DOHH2 (cell line): ENCODE measurements at regions not wholly inside any gene's neighbourhood (a gene's known extent, or its start where the extent isn't known, plus 50 kb on each side); places are given as distances from the start of the nearest gene placed in this dataset.

Source experiments
- H3F3A ChIP-seq: fragments of 200-600 bp; sonication (generic), shearing (Covaris generic); 2 replicates; pipeline ENCODE4 v1.6.0; 2016; ENCODE audit warnings: antibody characterized with exemption, mild to moderate bottlenecking; ENCODE audit not compliant: control insufficient read depth, insufficient read depth
- H3K27ac ChIP-seq: fragments of 200-600 bp; sonication (generic); 2 replicates; pipeline ENCODE4 v1.5.1; 2014; ENCODE audit warnings: low read depth, mild to moderate bottlenecking, low read length, moderate library complexity
- H3K27me3 ChIP-seq: fragments of 200-600 bp; sonication (generic); 2 replicates; pipeline ENCODE4 v1.6.1; 2014; ENCODE audit warnings: mild to moderate bottlenecking, low read length, mixed read lengths; ENCODE audit not compliant: control insufficient read depth
- H3K36me3 ChIP-seq: fragments of 200-600 bp; sonication (generic); 2 replicates; pipeline ENCODE4 v1.6.1; 2014; ENCODE audit warnings: mild to moderate bottlenecking, low read length, moderate library complexity, mixed read lengths; ENCODE audit not compliant: control insufficient read depth
- H3K4me1 ChIP-seq: fragments of 200-600 bp; sonication (generic); 2 replicates; pipeline ENCODE4 v1.6.1; 2014; ENCODE audit warnings: mild to moderate bottlenecking, low read length, mixed read lengths; ENCODE audit not compliant: control insufficient read depth
- H3K4me2 ChIP-seq: fragments of 200-600 bp; sonication (generic); 2 replicates; pipeline ENCODE4 v1.6.0; 2014; ENCODE audit warnings: mild to moderate bottlenecking, low read length, moderate library complexity
- H3K4me3 ChIP-seq: fragments of 200-600 bp; sonication (generic); 2 replicates; pipeline ENCODE4 v1.5.1; 2014; ENCODE audit warnings: mild to moderate bottlenecking, low read length, mixed read lengths
- H3K79me2 ChIP-seq: fragments of 200-600 bp; sonication (generic); 2 replicates; pipeline ENCODE4 v1.6.1; 2014; ENCODE audit warnings: mild to moderate bottlenecking, low read length, mixed read lengths; ENCODE audit not compliant: control insufficient read depth
- H3K9me2 ChIP-seq: fragments of 200-600 bp; sonication (generic); replicated peaks from 2 replicates; pipeline ENCODE4 v1.6.1; 2014; ENCODE audit warnings: mild to moderate bottlenecking, low read length, mixed read lengths; ENCODE audit not compliant: control insufficient read depth
- H3K9me3 ChIP-seq: fragments of 200-600 bp; sonication (generic); 2 replicates; pipeline ENCODE4 v1.6.1; 2014; ENCODE audit warnings: antibody characterized with exemption, low read length, mixed read lengths; ENCODE audit not compliant: control insufficient read depth, insufficient read depth
- H4K20me1 ChIP-seq: fragments of 200-600 bp; sonication (generic); 2 replicates; pipeline ENCODE4 v1.6.0; 2014; ENCODE audit warnings: low read depth, mild to moderate bottlenecking, antibody characterized with exemption, low read length, moderate library complexity; ENCODE audit not compliant: control insufficient read depth, insufficient read depth
- EZH2phosphoT487 ChIP-seq: fragments of 200-600 bp; sonication (generic); IDR thresholded peaks from 2 replicates; pipeline ENCODE4 v1.6.1; 2017; ENCODE audit warnings: borderline replicate concordance, mild to moderate bottlenecking, antibody characterized with exemption, low read length, moderate library complexity, mixed read lengths
- TF ChIP-seq, protein P1 (sequence below): fragments of 200-600 bp; sonication (generic); IDR thresholded peaks from one replicate; pipeline ENCODE4 v1.5.1; 2014; ENCODE audit warnings: antibody characterized with exemption, mild to moderate bottlenecking, low read depth, low read length; ENCODE audit not compliant: poor library complexity, severe bottlenecking

GRCh38 chr3:168157099-168157700 lies 61.5 kb upstream of the GOLIM4 start:
- Histone ChIP-seq H4K20me1 (no peaks in the 10 kb centered on the region), H3K9me3 (no peaks in the 10 kb centered on the region), H3K4me2 (no peak overlapping the region), H3K79me2 (no peaks in the 10 kb centered on the region), H3K27ac (no peak overlapping the region), H3K4me3 (no peak overlapping the region), H3K4me1 (no peaks in the 10 kb centered on the region), H3K9me2 (no peaks in the 10 kb centered on the region), H3K36me3 (no peaks in the 10 kb centered on the region), H3K27me3 (no peaks in the 10 kb centered on the region; the same call in 1 of the 2 replicates), H3F3A (no peaks in the 10 kb centered on the region)
- TF ChIP-seq, protein P1, sequence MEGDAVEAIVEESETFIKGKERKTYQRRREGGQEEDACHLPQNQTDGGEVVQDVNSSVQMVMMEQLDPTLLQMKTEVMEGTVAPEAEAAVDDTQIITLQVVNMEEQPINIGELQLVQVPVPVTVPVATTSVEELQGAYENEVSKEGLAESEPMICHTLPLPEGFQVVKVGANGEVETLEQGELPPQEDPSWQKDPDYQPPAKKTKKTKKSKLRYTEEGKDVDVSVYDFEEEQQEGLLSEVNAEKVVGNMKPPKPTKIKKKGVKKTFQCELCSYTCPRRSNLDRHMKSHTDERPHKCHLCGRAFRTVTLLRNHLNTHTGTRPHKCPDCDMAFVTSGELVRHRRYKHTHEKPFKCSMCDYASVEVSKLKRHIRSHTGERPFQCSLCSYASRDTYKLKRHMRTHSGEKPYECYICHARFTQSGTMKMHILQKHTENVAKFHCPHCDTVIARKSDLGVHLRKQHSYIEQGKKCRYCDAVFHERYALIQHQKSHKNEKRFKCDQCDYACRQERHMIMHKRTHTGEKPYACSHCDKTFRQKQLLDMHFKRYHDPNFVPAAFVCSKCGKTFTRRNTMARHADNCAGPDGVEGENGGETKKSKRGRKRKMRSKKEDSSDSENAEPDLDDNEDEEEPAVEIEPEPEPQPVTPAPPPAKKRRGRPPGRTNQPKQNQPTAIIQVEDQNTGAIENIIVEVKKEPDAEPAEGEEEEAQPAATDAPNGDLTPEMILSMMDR, result no peak
- no peak for TF ChIP-seq EZH2phosphoT487

GRCh38 chr3:168156479-168156878 lies 60.8 kb upstream of the GOLIM4 start:
- no peaks in the 10 kb centered on the region for H3K9me2 ChIP-seq
- TF ChIP-seq, protein P1, result no peak
- no peak for TF ChIP-seq EZH2phosphoT487
- H3K4me2 ChIP-seq, result no peak overlapping the region
- H3K36me3 ChIP-seq, result no peaks in the 10 kb centered on the region
- H3K27me3 ChIP-seq, result no peaks in the 10 kb centered on the region; the same call in 1 of the 2 replicates
- no peaks in the 10 kb centered on the region for H4K20me1 ChIP-seq
- no peaks in the 10 kb centered on the region for H3F3A ChIP-seq
- H3K79me2 ChIP-seq, result no peaks in the 10 kb centered on the region
- H3K4me1 ChIP-seq, result no peaks in the 10 kb centered on the region
- no peak overlapping the region for H3K4me3 ChIP-seq
- H3K27ac ChIP-seq, result no peak overlapping the region
- H3K9me3 ChIP-seq, result no peaks in the 10 kb centered on the region

DNA sequence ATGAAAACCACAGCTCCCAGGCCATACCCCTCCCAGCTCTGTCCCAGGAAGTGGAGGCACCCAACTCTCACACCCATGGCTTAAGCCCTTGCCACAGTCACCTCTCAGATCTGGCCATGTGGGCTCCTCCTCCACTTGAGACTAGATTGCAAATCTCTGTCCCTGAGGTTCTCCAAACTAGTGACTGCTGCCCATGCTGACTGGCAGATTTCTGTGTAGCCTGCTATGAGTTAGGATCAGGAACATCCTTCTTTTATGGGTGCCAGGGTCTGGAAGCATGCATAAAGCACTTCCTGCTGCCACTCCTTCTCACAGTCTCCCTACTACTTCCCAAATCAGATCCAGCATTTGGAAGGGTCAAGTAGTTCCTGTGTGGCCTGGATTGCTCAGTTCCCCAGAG lies 59.6 kb upstream of the GOLIM4 start:
- H3K4me2 ChIP-seq, result no peak overlapping the region
- H3K79me2 ChIP-seq, result no peaks in the 10 kb centered on the region
- no peak overlapping the region for H3K4me3 ChIP-seq
- no peaks in the 10 kb centered on the region for H3K4me1 ChIP-seq
- no peaks in the 10 kb centered on the region; the same call in 1 of the 2 replicates for H3K27me3 ChIP-seq
- no peak for TF ChIP-seq EZH2phosphoT487
- TF ChIP-seq, protein P1, result no peak
- no peaks in the 10 kb centered on the region for H3F3A ChIP-seq
- no peaks in the 10 kb centered on the region for H3K9me2 ChIP-seq
- no peak overlapping the region for H3K27ac ChIP-seq
- H3K36me3 ChIP-seq, result no peaks in the 10 kb centered on the region
- no peaks in the 10 kb centered on the region for H3K9me3 ChIP-seq
- H4K20me1 ChIP-seq, result no peaks in the 10 kb centered on the region
